Esophagus squamous epithelium (tissue), 5 donors: ENCODE measurements at regions not wholly inside any gene's neighbourhood (a gene's known extent, or its start where the extent isn't known, plus 50 kb on each side); places are given as distances from the start of the nearest gene placed in this dataset.

Source experiments
- DNase-seq: peaks from one replicate; lab custom pipeline; 2025; lab: John Stamatoyannopoulos, UW
- H3K27ac ChIP-seq, 4 donors: fragments of 200-600 bp; sonication (generic); one replicate each; pipeline ENCODE4 v1.5.1; 2016 to 2019; ENCODE audit warnings: mild to moderate bottlenecking in 1 of 4
- H3K27me3 ChIP-seq, 4 donors: fragments of 200-600 bp; sonication (generic); 1 replicate in 3 of 4; 2 replicates in 1 of 4; pipeline versions ENCODE4 v1.5.1 to v1.6.0; 2017 to 2021; ENCODE audit warnings: antibody characterized with exemption in 1 of 4
- H3K36me3 ChIP-seq, 3 donors: fragments of 200-600 bp; sonication (generic); one replicate each; pipeline ENCODE4 v1.5.1; 2016 to 2019
- H3K4me1 ChIP-seq, 3 donors: fragments of 200-600 bp; sonication (generic); one replicate each; pipeline ENCODE4 v1.5.1; 2017 to 2019
- H3K4me3 ChIP-seq, 4 donors: fragments of 200-600 bp; sonication (generic); 1 replicate in 3 of 4; 2 replicates in 1 of 4; pipeline ENCODE4 v1.5.1; 2016 to 2019; ENCODE audit warnings: mild to moderate bottlenecking in 2 of 4, moderate library complexity in 1 of 4
- H3K9me3 ChIP-seq, 3 donors: fragments of 200-600 bp; sonication (generic); one replicate each; pipeline ENCODE4 v1.5.1; 2016 to 2019
- POLR2A ChIP-seq, 4 donors: fragments of 450-650 bp; IDR thresholded peaks; one replicate each; pipeline ENCODE4 v1.6.1; 2017; ENCODE audit warnings: antibody characterized with exemption in 4 of 4, mild to moderate bottlenecking in 4 of 4, moderate library complexity in 3 of 4
- WGBS, 2 donors: methylation state at CpG; one replicate each; pipeline ENCODE4 v1.1.5; 2018; 5-methylcytosine and 5-hydroxymethylcytosine counted together
- intact Hi-C: fragments of 100-400 bp; cut with DNase I; formaldehyde crosslinking; loops from one replicate; pipeline ENCODE4 v1.15.0; 2022
- TF ChIP-seq, protein P1 (sequence below), 6 experiments: fragments of 450-650 bp in 4 of 6; fragments of 200-600 bp in 2 of 6; sonication (generic) in 2 of 6; IDR thresholded peaks; one replicate each; pipeline ENCODE4 v1.5.1; 2016 to 2019; ENCODE audit warnings: antibody characterized with exemption in 6 of 6, mild to moderate bottlenecking in 4 of 6, moderate library complexity in 4 of 6
- donor health status: DM: yes; HTN: yes; CAD: no.

DNA sequence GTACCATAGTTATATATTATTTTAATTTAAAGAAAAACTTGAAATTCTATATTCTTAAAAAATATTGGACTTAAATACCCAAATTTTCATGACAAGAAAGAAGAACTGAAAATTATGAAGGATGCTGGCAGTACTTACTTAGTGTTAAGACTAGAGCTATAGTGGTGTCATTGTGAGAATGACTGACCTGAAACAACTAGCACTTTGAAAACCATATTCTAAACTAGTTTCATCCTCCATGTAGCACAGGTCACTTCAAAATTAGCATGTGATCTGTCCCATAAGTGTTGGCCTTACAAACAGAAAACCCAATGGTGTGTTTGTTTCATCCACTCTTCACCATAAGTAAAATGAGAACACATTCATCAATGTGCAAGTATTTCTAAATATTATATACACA, 208.6 kb downstream of the ZIC4 start:
- DNase-seq = no peak
- Histone ChIP-seq H3K4me3 (no peak overlapping the region), H3K4me1 (no peaks in the 10 kb centered on the region), H3K36me3 (no peaks in the 10 kb centered on the region), H3K9me3 (no peaks in the 10 kb centered on the region), H3K27me3 (no peaks in the 10 kb centered on the region), H3K27ac (no peak overlapping the region)
- intact Hi-C loops = no loop called here
- TF ChIP-seq, protein P1, sequence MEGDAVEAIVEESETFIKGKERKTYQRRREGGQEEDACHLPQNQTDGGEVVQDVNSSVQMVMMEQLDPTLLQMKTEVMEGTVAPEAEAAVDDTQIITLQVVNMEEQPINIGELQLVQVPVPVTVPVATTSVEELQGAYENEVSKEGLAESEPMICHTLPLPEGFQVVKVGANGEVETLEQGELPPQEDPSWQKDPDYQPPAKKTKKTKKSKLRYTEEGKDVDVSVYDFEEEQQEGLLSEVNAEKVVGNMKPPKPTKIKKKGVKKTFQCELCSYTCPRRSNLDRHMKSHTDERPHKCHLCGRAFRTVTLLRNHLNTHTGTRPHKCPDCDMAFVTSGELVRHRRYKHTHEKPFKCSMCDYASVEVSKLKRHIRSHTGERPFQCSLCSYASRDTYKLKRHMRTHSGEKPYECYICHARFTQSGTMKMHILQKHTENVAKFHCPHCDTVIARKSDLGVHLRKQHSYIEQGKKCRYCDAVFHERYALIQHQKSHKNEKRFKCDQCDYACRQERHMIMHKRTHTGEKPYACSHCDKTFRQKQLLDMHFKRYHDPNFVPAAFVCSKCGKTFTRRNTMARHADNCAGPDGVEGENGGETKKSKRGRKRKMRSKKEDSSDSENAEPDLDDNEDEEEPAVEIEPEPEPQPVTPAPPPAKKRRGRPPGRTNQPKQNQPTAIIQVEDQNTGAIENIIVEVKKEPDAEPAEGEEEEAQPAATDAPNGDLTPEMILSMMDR (IDR thresholded peaks at IDR 0.05) = no peak
- TF ChIP-seq POLR2A (IDR thresholded peaks at IDR 0.05) = no peak

DNA sequence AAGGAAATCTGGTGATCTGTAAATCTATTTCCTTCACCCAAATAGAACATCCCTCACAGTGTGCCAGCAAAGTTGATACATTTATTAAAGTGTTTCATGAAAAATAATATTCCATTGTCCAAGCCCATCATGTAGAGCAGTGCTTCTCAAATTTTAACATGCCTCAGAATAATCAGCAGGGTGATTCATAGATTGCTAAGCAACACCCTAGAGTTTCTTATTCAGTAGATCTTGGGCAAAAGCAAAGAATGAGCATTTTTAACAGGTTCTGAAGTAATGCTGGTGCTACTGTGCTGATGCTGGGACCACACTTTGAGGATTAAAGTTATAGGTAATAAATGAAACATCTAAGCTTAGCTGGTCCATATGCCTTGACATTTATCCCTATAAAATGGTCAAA, 210.5 kb downstream of the ZIC4 start:
- Histone ChIP-seq H3K9me3 (no peaks in the 10 kb centered on the region), H3K4me3 (no peak overlapping the region), H3K27me3 (no peaks in the 10 kb centered on the region), H3K36me3 (no peaks in the 10 kb centered on the region), H3K4me1 (no peaks in the 10 kb centered on the region), H3K27ac (no peak overlapping the region)
- TF ChIP-seq, protein P1 (IDR thresholded peaks at IDR 0.05) = no peak
- no peak for TF ChIP-seq POLR2A (IDR thresholded peaks at IDR 0.05)
- intact Hi-C loops = no loop called here
- DNase-seq = no peak

DNA sequence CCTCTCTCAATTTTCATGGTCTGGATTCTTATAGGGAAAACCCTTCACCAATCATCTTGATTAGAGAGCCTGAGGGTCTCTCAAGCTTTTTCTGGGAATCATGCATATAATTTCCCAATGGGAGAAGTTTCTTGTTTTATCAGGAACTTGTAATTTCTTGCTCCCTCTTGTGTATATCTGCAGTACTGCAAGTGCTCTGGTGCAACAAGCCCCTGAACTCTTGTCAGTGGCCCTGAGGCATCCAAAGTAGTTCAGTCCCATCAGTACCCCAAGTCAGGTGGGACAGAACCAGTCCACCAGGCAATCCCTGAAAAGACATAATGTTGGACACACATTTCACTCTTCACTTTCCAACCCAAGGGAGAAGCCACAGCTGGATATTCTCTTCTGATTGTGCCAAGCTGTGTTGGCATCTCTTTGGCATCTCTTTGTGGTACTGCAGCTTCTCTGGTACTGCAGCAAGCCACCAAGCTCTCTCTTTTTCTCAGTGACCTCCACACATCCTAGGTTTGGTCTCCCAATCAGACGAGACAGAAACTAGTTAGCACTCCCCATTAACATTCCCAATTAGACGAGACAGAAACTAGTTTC, 214.5 kb downstream of the ZIC4 start:
- Histone ChIP-seq H3K4me1 (no peaks in the 10 kb centered on the region), H3K36me3 (no peaks in the 10 kb centered on the region), H3K4me3 (no peak overlapping the region), H3K27me3 (no peaks in the 10 kb centered on the region), H3K27ac (no peak overlapping the region), H3K9me3 (no peaks in the 10 kb centered on the region)
- intact Hi-C loops = no loop called here
- TF ChIP-seq, protein P1 (IDR thresholded peaks at IDR 0.05) = peak in 2 of 6 experiments; percentile 46 to 52
- no peak for TF ChIP-seq POLR2A (IDR thresholded peaks at IDR 0.05)
- 62 to 70% methylated on average over 2 of the region's 2 CpGs for WGBS, 2 donors
- DNase-seq = no peak

DNA sequence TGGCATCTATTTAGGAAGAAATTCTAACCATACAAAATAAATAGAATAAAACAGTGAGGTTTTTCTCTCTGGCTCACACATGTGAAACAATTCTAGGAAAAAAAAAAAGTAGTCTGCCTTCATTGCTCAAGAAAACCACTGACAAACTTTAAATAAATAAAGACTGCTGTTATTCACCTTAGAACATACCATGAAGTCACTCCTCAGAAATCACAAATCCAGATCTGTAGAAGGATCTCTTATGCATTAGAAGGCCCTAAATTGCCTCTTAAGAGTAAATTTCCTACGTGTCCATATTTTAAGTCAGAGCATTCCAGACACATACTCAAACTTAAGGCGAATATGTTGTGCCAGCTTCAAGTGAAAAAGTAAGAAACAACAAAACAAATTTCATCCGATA, 217.3 kb downstream of the ZIC4 start:
- Histone ChIP-seq H3K36me3 (no peaks in the 10 kb centered on the region), H3K27me3 (no peaks in the 10 kb centered on the region), H3K9me3 (no peaks in the 10 kb centered on the region), H3K4me1 (no peaks in the 10 kb centered on the region), H3K4me3 (no peak overlapping the region), H3K27ac (no peak overlapping the region)
- no peak for TF ChIP-seq POLR2A (IDR thresholded peaks at IDR 0.05)
- TF ChIP-seq, protein P1 (IDR thresholded peaks at IDR 0.05) = no peak
- intact Hi-C loops = no loop called here
- DNase-seq = no peak
- 41 to 62% methylated on average over 3 of the region's 3 CpGs for WGBS, 2 donors

DNA sequence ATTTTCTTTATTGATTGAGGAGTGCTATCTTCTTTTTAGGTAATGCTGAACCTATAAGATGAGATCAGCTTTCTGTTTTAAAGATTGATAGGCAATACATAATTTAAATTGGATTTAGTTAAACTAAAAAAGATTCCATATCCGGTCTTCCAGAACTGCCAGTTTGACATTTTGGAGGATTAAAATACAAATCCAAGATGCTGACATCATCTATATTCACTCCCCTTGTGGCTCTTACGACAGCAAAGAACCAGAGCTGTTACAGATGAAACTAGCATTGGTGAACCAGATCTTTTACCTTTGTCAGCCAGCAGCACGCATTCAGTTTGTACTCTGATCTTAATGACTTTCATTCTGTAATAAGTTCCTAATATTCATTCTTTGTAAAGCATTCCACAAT, 218.7 kb downstream of the ZIC4 start:
- intact Hi-C loops = no loop called here
- no peak overlapping the region for H3K4me3 ChIP-seq
- H3K27me3 ChIP-seq = no peaks in the 10 kb centered on the region
- H3K36me3 ChIP-seq = no peaks in the 10 kb centered on the region
- WGBS, 2 donors = 59 to 65% methylated on average over 3 of the region's 3 CpGs
- TF ChIP-seq, protein P1 (IDR thresholded peaks at IDR 0.05) = no peak
- no peak for TF ChIP-seq POLR2A (IDR thresholded peaks at IDR 0.05)
- no peaks in the 10 kb centered on the region for H3K4me1 ChIP-seq
- DNase-seq = no peak
- H3K9me3 ChIP-seq = no peaks in the 10 kb centered on the region
- no peak overlapping the region for H3K27ac ChIP-seq
